IPS-18a (cell line): ENCODE measurements at regions not wholly inside any gene's neighbourhood (a gene's known extent, or its start where the extent isn't known, plus 50 kb on each side); places are given as distances from the start of the nearest gene placed in this dataset.

Source experiments
- H3K27ac ChIP-seq: one replicate; pipeline ENCODE4 v1.5.1; 2013; ENCODE audit warnings: low read length
- H3K27me3 ChIP-seq: one replicate; pipeline ENCODE4 v1.6.1; 2013; ENCODE audit warnings: mild to moderate bottlenecking, low read length; ENCODE audit not compliant: control insufficient read depth, insufficient read depth
- H3K36me3 ChIP-seq: one replicate; pipeline ENCODE4 v1.6.1; 2013; ENCODE audit warnings: low read depth, low read length; ENCODE audit not compliant: control insufficient read depth
- H3K4me1 ChIP-seq: one replicate; pipeline ENCODE4 v1.6.1; 2013; ENCODE audit warnings: low read depth, low read length; ENCODE audit not compliant: control insufficient read depth
- H3K4me3 ChIP-seq: one replicate; pipeline ENCODE4 v1.5.1; 2013; ENCODE audit warnings: low read length
- H3K9ac ChIP-seq: one replicate; pipeline ENCODE4 v1.6.1; 2013; ENCODE audit warnings: mild to moderate bottlenecking, low read length, moderate library complexity
- H3K9me3 ChIP-seq: one replicate; pipeline ENCODE4 v1.6.1; 2013; ENCODE audit warnings: low read depth, low read length; ENCODE audit not compliant: control insufficient read depth

DNA sequence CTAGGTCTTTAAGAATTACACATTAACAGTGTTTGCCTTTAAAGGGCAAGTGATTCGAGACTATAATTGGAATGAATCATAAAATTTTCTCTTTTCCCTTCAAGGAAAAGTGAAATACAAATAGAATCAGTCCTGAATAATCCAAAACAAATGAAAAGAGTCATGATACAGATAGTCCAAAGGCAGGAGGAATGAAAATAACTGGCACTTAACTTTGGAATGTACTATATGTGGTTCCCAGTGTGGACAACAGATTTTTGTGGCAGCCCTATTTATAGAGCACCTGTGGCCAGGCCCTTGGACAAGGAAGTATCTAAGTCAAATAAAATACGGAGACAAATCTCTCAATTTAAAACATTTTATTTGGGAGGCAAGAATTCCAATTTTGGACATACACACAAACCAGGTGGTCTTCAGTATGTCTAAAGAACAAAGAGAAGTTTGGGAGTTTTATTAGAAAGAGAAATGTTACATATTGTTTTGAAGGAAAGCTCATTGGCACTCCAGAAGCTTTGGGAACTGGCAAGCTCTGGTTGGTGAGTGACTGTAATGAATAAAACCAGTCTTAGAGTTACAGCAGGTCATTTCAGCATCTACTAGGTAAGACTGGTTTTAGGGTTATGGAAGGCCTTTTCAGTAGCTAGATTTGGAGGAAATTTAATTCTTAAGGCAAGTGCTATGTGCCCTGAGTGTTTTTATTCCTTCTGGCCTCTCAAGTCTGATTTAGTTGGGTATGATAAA lies 116.0 kb upstream of the PAM start:
- Histone ChIP-seq H3K9me3 (no peaks in the 10 kb centered on the region), H3K4me1 (no peaks in the 10 kb centered on the region), H3K27ac (no peak overlapping the region), H3K36me3 (no peaks in the 10 kb centered on the region), H3K9ac (no peak overlapping the region), H3K4me3 (no peak overlapping the region), H3K27me3 (no peaks in the 10 kb centered on the region)

DNA sequence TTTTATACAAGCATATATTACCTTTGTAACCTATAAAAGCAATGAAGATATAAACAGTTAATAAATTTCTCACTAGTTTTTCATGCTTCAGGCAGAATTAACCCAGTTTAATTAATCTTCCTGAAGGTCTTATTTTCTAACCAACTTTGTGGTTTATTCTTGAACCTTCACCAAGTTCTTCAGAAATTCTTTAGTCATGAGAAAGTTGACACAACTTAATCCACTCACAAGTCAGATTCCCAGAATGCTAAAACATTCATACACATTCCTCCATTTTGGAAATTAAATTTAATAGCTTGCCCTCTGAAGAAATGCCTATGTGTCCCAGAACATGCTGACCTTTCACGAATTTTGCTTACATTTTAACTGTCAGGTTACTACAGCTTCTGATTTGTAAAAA lies 105.4 kb upstream of the PAM start:
- H3K27me3 ChIP-seq, result no peaks in the 10 kb centered on the region
- no peaks in the 10 kb centered on the region for H3K4me1 ChIP-seq
- H3K36me3 ChIP-seq, result no peaks in the 10 kb centered on the region
- peaks cover 3% of the 10 kb centered on the region for H3K9me3 ChIP-seq
- no peak overlapping the region for H3K27ac ChIP-seq
- H3K9ac ChIP-seq, result no peak overlapping the region
- no peak overlapping the region for H3K4me3 ChIP-seq

GRCh38 chr5:102651466-102651865 lies 103.6 kb upstream of the PAM start:
- Histone ChIP-seq H3K4me3 (no peak overlapping the region), H3K27ac (no peak overlapping the region), H3K36me3 (no peaks in the 10 kb centered on the region), H3K9ac (no peak overlapping the region), H3K27me3 (no peaks in the 10 kb centered on the region), H3K9me3 (peaks cover 3% of the 10 kb centered on the region), H3K4me1 (no peaks in the 10 kb centered on the region)

DNA sequence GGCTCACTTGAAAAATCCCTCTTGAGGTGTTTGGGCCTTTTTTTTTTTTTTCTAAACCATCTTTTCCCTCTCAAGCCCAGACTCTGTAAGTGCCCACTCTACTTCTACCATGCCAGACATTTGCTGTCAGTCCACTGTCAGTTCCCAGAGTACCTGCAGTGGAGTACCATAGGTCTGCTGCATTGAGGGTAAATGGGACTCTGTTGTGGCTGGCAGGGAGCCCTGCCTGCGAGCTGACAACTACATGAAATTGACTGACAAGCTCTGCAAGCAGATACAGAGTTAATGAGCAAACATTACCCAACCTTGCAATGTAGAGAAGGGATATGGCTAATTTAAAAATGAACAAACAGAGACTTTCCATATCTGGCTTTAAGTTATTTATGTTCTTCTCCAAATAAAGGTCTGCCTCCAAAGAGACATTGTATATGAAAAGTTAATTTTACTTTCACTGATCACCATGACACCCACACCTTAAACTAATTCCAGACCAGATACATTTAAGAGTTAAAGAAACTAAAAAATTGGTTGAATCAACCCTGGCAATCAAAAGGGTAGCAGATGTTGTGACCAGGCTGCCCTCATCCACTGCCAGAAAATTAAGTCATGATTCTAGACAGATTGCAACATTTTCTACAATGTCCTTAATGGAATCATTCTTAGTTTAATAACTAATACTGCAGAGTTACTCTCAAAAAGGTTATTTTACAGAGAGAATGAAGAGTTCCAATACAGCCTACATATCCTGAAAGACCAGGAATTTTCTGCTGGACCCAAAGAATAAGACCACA lies 100.4 kb upstream of the PAM start:
- Histone ChIP-seq H3K36me3 (no peaks in the 10 kb centered on the region), H3K9ac (no peak overlapping the region), H3K27me3 (no peaks in the 10 kb centered on the region), H3K4me3 (no peak overlapping the region), H3K4me1 (peaks cover 7% of the 10 kb centered on the region), H3K9me3 (no peaks in the 10 kb centered on the region), H3K27ac (no peak overlapping the region)

DNA sequence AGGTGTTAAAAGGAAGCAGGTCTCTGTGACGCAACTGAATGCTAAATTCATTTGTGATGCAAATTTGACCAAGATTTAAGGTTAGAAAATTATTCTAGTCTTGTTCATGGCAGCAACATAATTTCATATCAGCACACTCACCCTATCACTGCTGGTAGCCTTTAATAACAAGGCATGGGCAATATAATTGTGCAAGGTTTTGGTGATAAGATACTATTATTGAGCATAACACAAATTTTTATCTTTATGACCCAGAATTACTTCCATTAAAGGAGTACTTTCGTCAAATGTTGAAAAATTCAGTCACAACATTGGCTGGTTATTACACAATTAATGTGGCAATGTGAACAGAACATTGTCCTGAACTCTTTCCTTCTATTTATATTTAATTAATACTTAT lies 96.0 kb upstream of the PAM start:
- no peaks in the 10 kb centered on the region for H3K36me3 ChIP-seq
- no peaks in the 10 kb centered on the region for H3K9me3 ChIP-seq

DNA sequence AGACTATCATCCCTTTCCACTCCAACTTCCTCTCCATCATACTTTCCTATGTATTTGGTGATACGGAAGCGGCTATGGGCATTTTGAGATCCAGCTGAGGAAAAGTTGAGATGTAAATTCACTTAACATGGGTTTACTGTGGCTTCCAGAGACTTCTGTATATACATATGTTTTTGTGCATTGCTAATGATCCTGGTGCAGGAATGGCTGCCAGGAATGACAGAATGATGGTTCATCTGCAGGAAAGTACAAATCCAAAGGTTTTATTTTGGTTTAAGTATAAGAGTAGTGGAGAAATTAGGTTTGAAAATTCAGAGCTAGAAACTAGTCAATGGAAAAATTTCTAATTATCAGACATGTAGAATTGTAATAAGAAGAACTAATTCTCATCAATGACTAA lies 95.0 kb upstream of the PAM start:
- H3K27me3 ChIP-seq, result no peaks in the 10 kb centered on the region
- no peaks in the 10 kb centered on the region for H3K9me3 ChIP-seq
- H3K4me1 ChIP-seq, result peaks cover 7% of the 10 kb centered on the region
- H3K4me3 ChIP-seq, result no peak overlapping the region
- no peaks in the 10 kb centered on the region for H3K36me3 ChIP-seq
- no peak overlapping the region for H3K9ac ChIP-seq
- no peak overlapping the region for H3K27ac ChIP-seq

More for the DNA sequence above, 96.0 kb upstream of the PAM start:
- H3K4me3 ChIP-seq, result no peak overlapping the region
- H3K9ac ChIP-seq, result no peak overlapping the region
- peaks cover 7% of the 10 kb centered on the region for H3K4me1 ChIP-seq
- no peaks in the 10 kb centered on the region for H3K27me3 ChIP-seq
- H3K27ac ChIP-seq, result no peak overlapping the region

DNA sequence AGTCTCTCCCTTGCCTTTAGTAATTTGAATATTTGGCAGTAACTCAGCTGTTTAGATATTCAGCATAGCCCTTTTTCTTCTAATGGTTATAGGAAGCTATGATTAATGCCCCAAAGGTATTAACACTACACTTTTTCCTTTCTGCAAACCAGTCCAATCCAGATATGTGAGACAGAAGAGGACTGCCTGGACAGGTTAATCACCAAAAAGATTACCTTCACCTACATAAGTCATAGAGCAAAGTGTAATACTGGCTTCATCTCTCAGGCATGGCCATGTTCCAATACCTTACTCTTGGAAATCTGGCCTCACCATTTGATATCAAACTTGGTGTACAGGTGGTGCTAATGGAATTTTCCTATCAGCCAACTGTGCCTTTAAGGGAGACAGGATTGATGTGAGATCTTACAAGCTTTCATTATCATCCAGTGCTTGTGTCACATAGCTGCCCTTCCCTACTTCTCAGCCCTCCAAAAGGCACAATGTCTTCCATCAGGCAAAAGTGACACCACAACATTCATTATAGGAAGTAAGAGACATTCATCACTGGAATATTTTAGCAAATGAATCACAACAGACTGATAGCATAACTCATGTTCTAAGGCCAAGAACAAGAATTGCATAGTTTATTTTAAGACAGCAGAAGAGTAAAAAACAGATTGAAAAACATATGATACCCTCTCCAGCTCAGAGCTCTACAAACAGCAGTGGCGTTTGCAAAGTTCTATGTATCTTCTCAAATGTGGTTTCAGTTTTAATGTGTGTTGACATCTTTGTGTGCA lies 91.2 kb upstream of the PAM start:
- no peak overlapping the region for H3K27ac ChIP-seq
- no peaks in the 10 kb centered on the region for H3K36me3 ChIP-seq
- no peak overlapping the region for H3K9ac ChIP-seq
- H3K4me3 ChIP-seq, result no peak overlapping the region
- H3K9me3 ChIP-seq, result no peaks in the 10 kb centered on the region
- peaks cover 21% of the 10 kb centered on the region for H3K4me1 ChIP-seq
- no peaks in the 10 kb centered on the region for H3K27me3 ChIP-seq

GRCh38 chr5:102664616-102665335 lies 90.3 kb upstream of the PAM start:
- no peaks in the 10 kb centered on the region for H3K27me3 ChIP-seq
- no peaks in the 10 kb centered on the region for H3K36me3 ChIP-seq
- H3K27ac ChIP-seq, result no peak overlapping the region
- no peak overlapping the region for H3K9ac ChIP-seq
- H3K4me1 ChIP-seq, result peaks cover 17% of the 10 kb centered on the region
- no peak overlapping the region for H3K4me3 ChIP-seq
- no peaks in the 10 kb centered on the region for H3K9me3 ChIP-seq

DNA sequence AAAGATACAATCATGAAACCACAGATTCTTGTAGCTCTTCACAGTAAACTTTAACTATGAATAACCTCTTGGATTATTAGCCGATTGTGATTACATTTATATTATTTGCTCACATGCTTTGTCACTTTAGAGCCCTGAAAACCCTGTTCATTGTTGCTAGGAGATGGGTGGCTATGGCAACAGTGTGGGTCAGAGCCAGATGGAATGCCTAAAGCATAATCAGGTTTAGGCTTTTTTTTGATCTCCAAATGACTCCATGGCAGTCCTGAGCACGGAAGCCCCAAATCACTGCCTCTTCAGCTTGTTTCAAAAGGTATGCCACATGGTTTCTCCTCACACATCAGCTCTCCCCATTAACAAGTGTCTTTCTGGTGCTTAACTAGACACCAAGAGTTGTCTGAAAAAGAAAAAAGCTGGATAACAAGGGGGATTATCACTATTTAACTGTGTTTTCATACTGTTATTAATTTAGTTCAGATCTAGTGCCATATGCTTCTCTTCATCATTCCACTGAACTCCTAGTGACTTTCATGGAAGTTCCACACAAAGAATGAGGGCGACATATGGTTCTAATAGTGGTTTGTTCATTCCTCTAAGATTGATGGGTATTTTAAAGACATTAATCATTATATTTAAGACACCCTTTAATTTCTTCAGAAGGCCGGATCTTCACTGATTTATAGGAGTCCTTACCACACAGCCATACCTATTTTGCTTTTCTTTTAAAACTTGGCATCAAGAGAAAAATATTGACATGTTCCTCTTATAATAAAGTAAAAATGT lies 88.8 kb upstream of the PAM start:
- peaks cover 17% of the 10 kb centered on the region for H3K4me1 ChIP-seq
- no peak overlapping the region for H3K9ac ChIP-seq
- H3K9me3 ChIP-seq, result no peaks in the 10 kb centered on the region
- H3K27ac ChIP-seq, result no peak overlapping the region
- H3K36me3 ChIP-seq, result no peaks in the 10 kb centered on the region
- H3K27me3 ChIP-seq, result no peaks in the 10 kb centered on the region
- H3K4me3 ChIP-seq, result no peak overlapping the region

DNA sequence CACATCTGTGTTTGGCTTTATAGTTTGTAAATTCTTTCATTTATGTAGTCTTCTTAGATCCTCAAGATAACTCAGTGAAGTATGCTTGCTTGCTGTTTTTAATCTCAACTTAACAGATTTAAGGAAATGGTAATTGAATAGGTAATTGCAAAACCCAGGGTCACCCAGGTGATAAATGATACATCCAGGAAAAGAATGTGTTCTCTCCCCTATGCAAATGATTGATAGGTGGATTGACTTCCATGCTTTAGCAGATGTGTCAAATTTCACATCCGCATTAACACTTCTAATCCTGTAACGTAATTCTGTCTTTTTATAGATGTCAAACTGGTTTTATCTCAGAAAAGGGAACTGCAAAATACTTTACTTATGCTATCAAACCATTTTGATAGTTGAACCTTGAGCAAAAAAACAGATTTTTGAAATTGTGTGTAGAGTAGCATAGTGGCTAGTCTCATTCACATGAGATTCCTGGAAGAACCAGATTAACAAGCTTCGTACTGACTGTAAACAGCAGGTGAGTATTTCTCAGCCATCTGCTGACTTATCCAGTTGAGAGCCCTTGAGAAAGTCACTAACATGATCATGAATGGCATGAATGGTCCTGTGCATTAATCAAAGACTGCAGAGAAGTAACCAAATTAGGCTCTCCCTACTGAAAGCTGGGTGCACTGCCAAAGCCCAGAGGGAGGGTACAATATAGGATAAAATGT lies 86.7 kb upstream of the PAM start:
- no peaks in the 10 kb centered on the region for H3K9me3 ChIP-seq
- H3K36me3 ChIP-seq, result no peaks in the 10 kb centered on the region
- no peak overlapping the region for H3K4me3 ChIP-seq
- H3K27ac ChIP-seq, result no peak overlapping the region
- H3K4me1 ChIP-seq, result peaks cover 17% of the 10 kb centered on the region
- no peak overlapping the region for H3K9ac ChIP-seq
- H3K27me3 ChIP-seq, result no peaks in the 10 kb centered on the region
